Activated CD4-positive, alpha-beta T cell treated with anti-CD3 and anti-CD28 coated beads for 36 hours (primary cell): ENCODE measurements at regions not wholly inside any gene's neighbourhood (a gene's known extent, or its start where the extent isn't known, plus 50 kb on each side); places are given as distances from the start of the nearest gene placed in this dataset.

ENCODE experiments used
- ATAC-seq: fragments of 200-7000 bp; cut with Tn5 transposase; one replicate; pipeline ENCODE4 v1.10.0; 2021; ENCODE audit warnings: mild to moderate bottlenecking, moderate library complexity
- CTCF ChIA-PET: fragments of 350-600 bp; sonication (Branson Sonifier 250); formaldehyde crosslinking; loops from one replicate; lab custom pipeline; 2021; ENCODE audit warnings: antibody characterized with exemption; lab: Charles Lee
- POLR2A ChIA-PET: fragments of 350-600 bp; sonication (Branson Sonifier 250); formaldehyde crosslinking; loops from one replicate; lab custom pipeline; 2021; ENCODE audit warnings: antibody characterized with exemption, inconsistent platforms; lab: Charles Lee
- DNase-seq: peaks from one replicate; pipeline ENCODE4 v3.0.0-alpha.2; 2020
- H3K27ac Mint-ChIP-seq: one replicate; pipeline ENCODE4 v1.8.0; 2021; ENCODE audit warnings: mixed read lengths
- H3K27me3 Mint-ChIP-seq: one replicate; pipeline ENCODE4 v1.8.0; 2021; ENCODE audit warnings: mixed read lengths
- H3K36me3 Mint-ChIP-seq: one replicate; pipeline ENCODE4 v1.8.0; 2021; ENCODE audit warnings: low read depth, mixed read lengths
- H3K4me1 Mint-ChIP-seq: one replicate; pipeline ENCODE4 v1.8.0; 2021; ENCODE audit warnings: mixed read lengths
- H3K4me3 Mint-ChIP-seq: one replicate; pipeline ENCODE4 v1.8.0; 2021; ENCODE audit warnings: mild to moderate bottlenecking, moderate library complexity, mixed read lengths
- H3K9me3 Mint-ChIP-seq: one replicate; pipeline ENCODE4 v1.8.0; 2021; ENCODE audit warnings: low read depth, mixed read lengths
- intact Hi-C, 2 experiments: fragments of 100-400 bp; cut with DNase I in 1 of 2; cut with micrococcal nuclease in 1 of 2; formaldehyde crosslinking; loops; one replicate each; pipeline versions ENCODE4 v1.14.2 to v1.15.1; 2022 to 2024; cut with DNase I, micrococcal nuclease

GRCh38 chrX:38871129-38872029, 70.1 kb downstream of the MID1IP1 start:
- POLR2A ChIA-PET: no interaction called here
- H3K4me1 Mint-ChIP-seq: no peaks in the 10 kb centered on the region
- intact Hi-C loops: no loop called here
- H3K36me3 Mint-ChIP-seq: no peaks in the 10 kb centered on the region
- DNase-seq (no peak), ATAC-seq (no peak)
- no peak overlapping the region for H3K27ac Mint-ChIP-seq
- no peak overlapping the region for H3K4me3 Mint-ChIP-seq
- CTCF ChIA-PET: no interaction called here
- H3K27me3 Mint-ChIP-seq: no peaks in the 10 kb centered on the region
- no peaks in the 10 kb centered on the region for H3K9me3 Mint-ChIP-seq

- intact Hi-C loops: no loop called here
- no peaks in the 10 kb centered on the region for H3K27me3 Mint-ChIP-seq
- DNase-seq (no peak), ATAC-seq (no peak)
- no peaks in the 10 kb centered on the region for H3K9me3 Mint-ChIP-seq
- H3K27ac Mint-ChIP-seq: no peak overlapping the region
- POLR2A ChIA-PET: no interaction called here
- no peaks in the 10 kb centered on the region for H3K36me3 Mint-ChIP-seq
- peaks cover 18% of the 10 kb centered on the region for H3K4me1 Mint-ChIP-seq
- CTCF ChIA-PET: no interaction called here
- no peak overlapping the region for H3K4me3 Mint-ChIP-seq
Observed at GRCh38 chrX:38877366-38877765, 76.1 kb downstream of the MID1IP1 start.

- POLR2A ChIA-PET: no interaction called here
- ATAC-seq: no peak
- Mint-ChIP-seq H3K4me3 (no peak overlapping the region), H3K4me1 (peaks cover 18% of the 10 kb centered on the region), H3K27me3 (no peaks in the 10 kb centered on the region), H3K36me3 (no peaks in the 10 kb centered on the region), H3K27ac (no peak overlapping the region), H3K9me3 (no peaks in the 10 kb centered on the region)
- CTCF ChIA-PET: interaction anchor here (0.5 to 1.0 kb wide), 2 partner anchors 25 to 230 kb away, joined by 3 to 4 read pairs; no protein-coding TSS in a partner anchor
- intact Hi-C loops: no loop called here
- no peak for DNase-seq
Observed at GRCh38 chrX:38878641-38879340, 77.5 kb downstream of the MID1IP1 start.

- no peak overlapping the region for H3K27ac Mint-ChIP-seq
- CTCF ChIA-PET: interaction anchor here (0.5 to 1.0 kb wide), 2 partner anchors 24 to 229 kb away, joined by 3 to 4 read pairs; no protein-coding TSS in a partner anchor
Observed at GRCh38 chrX:38879631-38880220, 78.5 kb downstream of the MID1IP1 start.

GRCh38 chrX:38880296-38880854, 79.1 kb downstream of the MID1IP1 start:
- Mint-ChIP-seq H3K4me3 (no peak overlapping the region), H3K36me3 (no peaks in the 10 kb centered on the region), H3K27ac (no peak overlapping the region), H3K9me3 (no peaks in the 10 kb centered on the region), H3K27me3 (no peaks in the 10 kb centered on the region), H3K4me1 (peaks cover 18% of the 10 kb centered on the region)
- CTCF ChIA-PET: no interaction called here
- no peak for ATAC-seq
- intact Hi-C loops: no loop called here
- DNase-seq: no peak
- POLR2A ChIA-PET: interaction anchor here (0.5 kb wide), 1 partner anchor 72 kb away, joined by 7 read pairs; no protein-coding TSS in a partner anchor

More at GRCh38 chrX:38879631-38880220, 78.5 kb downstream of the MID1IP1 start:
- peaks cover 18% of the 10 kb centered on the region for H3K4me1 Mint-ChIP-seq
- POLR2A ChIA-PET: interaction anchor here (0.5 to 0.8 kb wide), 2 partner anchors 72 to 1872 kb away, joined by 3 to 7 read pairs; no protein-coding TSS in a partner anchor
- H3K36me3 Mint-ChIP-seq: no peaks in the 10 kb centered on the region
- ATAC-seq (no peak), DNase-seq (no peak)
- no peaks in the 10 kb centered on the region for H3K27me3 Mint-ChIP-seq
- H3K9me3 Mint-ChIP-seq: no peaks in the 10 kb centered on the region
- intact Hi-C loops: no loop called here
- no peak overlapping the region for H3K4me3 Mint-ChIP-seq

- ATAC-seq (no peak), DNase-seq (no peak)
- no peaks in the 10 kb centered on the region for H3K27me3 Mint-ChIP-seq
- peaks cover 18% of the 10 kb centered on the region for H3K4me1 Mint-ChIP-seq
- intact Hi-C loops: no loop called here
- ChIA-PET POLR2A (no interaction called here), CTCF (interaction anchor here (0.6 kb wide), 1 partner anchor 13 kb away, joined by 3 read pairs; no protein-coding TSS in a partner anchor)
- H3K9me3 Mint-ChIP-seq: no peaks in the 10 kb centered on the region
- no peaks in the 10 kb centered on the region for H3K36me3 Mint-ChIP-seq
- H3K4me3 Mint-ChIP-seq: no peak overlapping the region
- H3K27ac Mint-ChIP-seq: no peak overlapping the region
Observed at GRCh38 chrX:38881066-38881465, 79.8 kb downstream of the MID1IP1 start.

GRCh38 chrX:38881727-38882126, 80.5 kb downstream of the MID1IP1 start:
- DNase-seq (no peak), ATAC-seq (no peak)
- ChIA-PET CTCF (no interaction called here), POLR2A (no interaction called here)
- Mint-ChIP-seq H3K27me3 (no peaks in the 10 kb centered on the region), H3K27ac (no peak overlapping the region), H3K36me3 (no peaks in the 10 kb centered on the region), H3K4me3 (no peak overlapping the region), H3K9me3 (no peaks in the 10 kb centered on the region), H3K4me1 (peaks cover 18% of the 10 kb centered on the region)
- intact Hi-C loops: no loop called here

- POLR2A ChIA-PET: no interaction called here
- Mint-ChIP-seq H3K27ac (no peak overlapping the region), H3K4me3 (no peak overlapping the region), H3K27me3 (no peaks in the 10 kb centered on the region), H3K9me3 (no peaks in the 10 kb centered on the region), H3K4me1 (peaks cover 18% of the 10 kb centered on the region), H3K36me3 (no peaks in the 10 kb centered on the region)
- CTCF ChIA-PET: interaction anchor here (0.6 kb wide), 3 partner anchors 11 to 524 kb away, joined by 3 to 4 read pairs (median 4); no protein-coding TSS in a partner anchor
- intact Hi-C loops: no loop called here
- no peak for ATAC-seq
- no peak for DNase-seq
Observed at GRCh38 chrX:38882894-38883626, 81.8 kb downstream of the MID1IP1 start.

GRCh38 chrX:38886112-38886511, 84.9 kb downstream of the MID1IP1 start:
- DNase-seq (no peak), ATAC-seq (no peak)
- Mint-ChIP-seq H3K27me3 (no peaks in the 10 kb centered on the region), H3K27ac (no peak overlapping the region), H3K9me3 (no peaks in the 10 kb centered on the region), H3K4me3 (no peak overlapping the region), H3K4me1 (no peaks in the 10 kb centered on the region), H3K36me3 (no peaks in the 10 kb centered on the region)
- POLR2A ChIA-PET: no interaction called here
- CTCF ChIA-PET: no interaction called here
- intact Hi-C loops: no loop called here

- H3K4me3 Mint-ChIP-seq: no peak overlapping the region
- no peak for DNase-seq
- H3K9me3 Mint-ChIP-seq: no peaks in the 10 kb centered on the region
- H3K4me1 Mint-ChIP-seq: peaks cover 8% of the 10 kb centered on the region
- no peak overlapping the region for H3K27ac Mint-ChIP-seq
- intact Hi-C loops: no loop called here
- ChIA-PET CTCF (no interaction called here), POLR2A (no interaction called here)
- H3K27me3 Mint-ChIP-seq: no peaks in the 10 kb centered on the region
- no peaks in the 10 kb centered on the region for H3K36me3 Mint-ChIP-seq
- no peak for ATAC-seq
Observed at GRCh38 chrX:38887222-38887621, 86.0 kb downstream of the MID1IP1 start.

- ChIA-PET POLR2A (no interaction called here), CTCF (no interaction called here)
- Mint-ChIP-seq H3K27ac (no peak overlapping the region), H3K4me1 (peaks cover 8% of the 10 kb centered on the region), H3K27me3 (no peaks in the 10 kb centered on the region), H3K9me3 (no peaks in the 10 kb centered on the region), H3K36me3 (no peaks in the 10 kb centered on the region), H3K4me3 (no peak overlapping the region)
- ATAC-seq: no peak
- DNase-seq: no peak
- intact Hi-C loops: no loop called here
Observed at GRCh38 chrX:38890326-38890725, 89.1 kb downstream of the MID1IP1 start.
